GM23338 (cell line): ENCODE measurements at regions not wholly inside any gene's neighbourhood (a gene's known extent, or its start where the extent isn't known, plus 50 kb on each side); places are given as distances from the start of the nearest gene placed in this dataset.

Experiments
- CREB1 ChIP-seq: fragments of 250-450 bp; sonication (Bioruptor Pico); IDR thresholded peaks from 2 replicates; pipeline ENCODE4 v1.5.0; 2020; ENCODE audit warnings: low read depth, mild to moderate bottlenecking, moderate library complexity
- EZH2 ChIP-seq: fragments of 200-600 bp; sonication (generic); IDR thresholded peaks from one replicate; pipeline ENCODE4 v1.8.0; 2017; ENCODE audit warnings: antibody characterized with exemption, mild to moderate bottlenecking, low read depth; ENCODE audit not compliant: unreplicated experiment
- EZH2phosphoT487 ChIP-seq: fragments of 200-600 bp; sonication (generic); IDR thresholded peaks from one replicate; pipeline ENCODE4 v1.8.1; 2018; ENCODE audit warnings: antibody characterized with exemption; ENCODE audit not compliant: unreplicated experiment
- JUNB ChIP-seq: IDR thresholded peaks from one replicate; pipeline ENCODE4 v1.6.1; 2016; ENCODE audit warnings: antibody characterized with exemption; ENCODE audit not compliant: unreplicated experiment
- NANOG ChIP-seq: IDR thresholded peaks from 2 replicates; pipeline ENCODE4 v1.6.1; 2016; ENCODE audit warnings: antibody characterized with exemption, borderline replicate concordance
- POLR2AphosphoS5 ChIP-seq: IDR thresholded peaks from 2 replicates; pipeline ENCODE4 v1.6.1; 2016; ENCODE audit warnings: antibody characterized with exemption, low read depth
- ZNF114 ChIP-seq: fragments of 250-450 bp; sonication (Bioruptor Pico); IDR thresholded peaks from 2 replicates; pipeline ENCODE4 v1.5.0; 2020; ENCODE audit warnings: mild to moderate bottlenecking, moderate library complexity
- ZNF331 ChIP-seq: fragments of 250-450 bp; sonication (Bioruptor Pico); IDR thresholded peaks from 2 replicates; pipeline ENCODE4 v1.5.0; 2020; ENCODE audit warnings: low read depth, mild to moderate bottlenecking, moderate library complexity
- TF ChIP-seq, protein P1 (sequence below), 2 experiments: fragments of 200-600 bp in 1 of 2; sonication (generic) in 1 of 2; conservative IDR thresholded peaks; 2 replicates each; pipeline versions ENCODE4 v1.5.1 to v1.6.1; 2016 to 2017; ENCODE audit warnings: antibody characterized with exemption in 2 of 2, low read depth in 2 of 2, mild to moderate bottlenecking in 2 of 2, moderate library complexity in 1 of 2
- TF ChIP-seq, protein P2 (sequence below): IDR thresholded peaks from 2 replicates; pipeline ENCODE4 v1.6.1; 2016; ENCODE audit warnings: antibody characterized with exemption
- TF ChIP-seq, protein P3 (sequence below): fragments of 250-450 bp; sonication (Bioruptor Pico); IDR thresholded peaks from 2 replicates; pipeline ENCODE4 v1.5.0; 2020; ENCODE audit warnings: mild to moderate bottlenecking, moderate library complexity
- TF ChIP-seq, protein P4 (sequence below): IDR thresholded peaks from one replicate; pipeline ENCODE4 v1.6.1; 2018; ENCODE audit warnings: antibody characterized with exemption; ENCODE audit not compliant: unreplicated experiment

DNA sequence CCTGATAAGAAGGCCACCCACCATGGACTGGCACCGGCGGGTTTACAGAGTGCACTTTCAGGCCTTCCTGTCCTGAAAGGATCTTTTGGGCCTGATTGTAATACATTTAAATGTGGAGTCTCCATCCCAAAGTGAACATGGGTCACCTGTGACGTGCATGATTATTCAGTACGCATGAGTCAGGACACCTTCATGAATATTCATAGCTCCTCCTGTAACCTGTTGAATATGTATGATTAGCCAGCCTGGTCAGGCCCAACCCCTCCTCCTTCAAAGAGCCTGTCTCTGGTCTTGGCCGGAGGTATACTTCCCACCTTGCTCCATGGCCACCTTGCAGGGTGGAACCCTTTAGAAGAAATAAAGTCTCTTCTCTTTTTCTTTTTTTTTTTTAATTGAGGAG, 75.9 kb upstream of the NUP50 start:
- TF ChIP-seq, protein P1, sequence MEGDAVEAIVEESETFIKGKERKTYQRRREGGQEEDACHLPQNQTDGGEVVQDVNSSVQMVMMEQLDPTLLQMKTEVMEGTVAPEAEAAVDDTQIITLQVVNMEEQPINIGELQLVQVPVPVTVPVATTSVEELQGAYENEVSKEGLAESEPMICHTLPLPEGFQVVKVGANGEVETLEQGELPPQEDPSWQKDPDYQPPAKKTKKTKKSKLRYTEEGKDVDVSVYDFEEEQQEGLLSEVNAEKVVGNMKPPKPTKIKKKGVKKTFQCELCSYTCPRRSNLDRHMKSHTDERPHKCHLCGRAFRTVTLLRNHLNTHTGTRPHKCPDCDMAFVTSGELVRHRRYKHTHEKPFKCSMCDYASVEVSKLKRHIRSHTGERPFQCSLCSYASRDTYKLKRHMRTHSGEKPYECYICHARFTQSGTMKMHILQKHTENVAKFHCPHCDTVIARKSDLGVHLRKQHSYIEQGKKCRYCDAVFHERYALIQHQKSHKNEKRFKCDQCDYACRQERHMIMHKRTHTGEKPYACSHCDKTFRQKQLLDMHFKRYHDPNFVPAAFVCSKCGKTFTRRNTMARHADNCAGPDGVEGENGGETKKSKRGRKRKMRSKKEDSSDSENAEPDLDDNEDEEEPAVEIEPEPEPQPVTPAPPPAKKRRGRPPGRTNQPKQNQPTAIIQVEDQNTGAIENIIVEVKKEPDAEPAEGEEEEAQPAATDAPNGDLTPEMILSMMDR (conservative IDR thresholded peaks at IDR 0.05; ENCODE audit: low read depth in 2 of 2), result no peak
- no peak for TF ChIP-seq EZH2
- TF ChIP-seq, protein P2, sequence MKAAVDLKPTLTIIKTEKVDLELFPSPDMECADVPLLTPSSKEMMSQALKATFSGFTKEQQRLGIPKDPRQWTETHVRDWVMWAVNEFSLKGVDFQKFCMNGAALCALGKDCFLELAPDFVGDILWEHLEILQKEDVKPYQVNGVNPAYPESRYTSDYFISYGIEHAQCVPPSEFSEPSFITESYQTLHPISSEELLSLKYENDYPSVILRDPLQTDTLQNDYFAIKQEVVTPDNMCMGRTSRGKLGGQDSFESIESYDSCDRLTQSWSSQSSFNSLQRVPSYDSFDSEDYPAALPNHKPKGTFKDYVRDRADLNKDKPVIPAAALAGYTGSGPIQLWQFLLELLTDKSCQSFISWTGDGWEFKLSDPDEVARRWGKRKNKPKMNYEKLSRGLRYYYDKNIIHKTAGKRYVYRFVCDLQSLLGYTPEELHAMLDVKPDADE, result no peak
- no peak for TF ChIP-seq EZH2phosphoT487
- TF ChIP-seq CREB1 (CRISPR knock-in tag), result no peak
- no peak for TF ChIP-seq POLR2AphosphoS5
- TF ChIP-seq ZNF114 (CRISPR knock-in tag), result no peak
- no peak for TF ChIP-seq NANOG
- TF ChIP-seq, protein P3, sequence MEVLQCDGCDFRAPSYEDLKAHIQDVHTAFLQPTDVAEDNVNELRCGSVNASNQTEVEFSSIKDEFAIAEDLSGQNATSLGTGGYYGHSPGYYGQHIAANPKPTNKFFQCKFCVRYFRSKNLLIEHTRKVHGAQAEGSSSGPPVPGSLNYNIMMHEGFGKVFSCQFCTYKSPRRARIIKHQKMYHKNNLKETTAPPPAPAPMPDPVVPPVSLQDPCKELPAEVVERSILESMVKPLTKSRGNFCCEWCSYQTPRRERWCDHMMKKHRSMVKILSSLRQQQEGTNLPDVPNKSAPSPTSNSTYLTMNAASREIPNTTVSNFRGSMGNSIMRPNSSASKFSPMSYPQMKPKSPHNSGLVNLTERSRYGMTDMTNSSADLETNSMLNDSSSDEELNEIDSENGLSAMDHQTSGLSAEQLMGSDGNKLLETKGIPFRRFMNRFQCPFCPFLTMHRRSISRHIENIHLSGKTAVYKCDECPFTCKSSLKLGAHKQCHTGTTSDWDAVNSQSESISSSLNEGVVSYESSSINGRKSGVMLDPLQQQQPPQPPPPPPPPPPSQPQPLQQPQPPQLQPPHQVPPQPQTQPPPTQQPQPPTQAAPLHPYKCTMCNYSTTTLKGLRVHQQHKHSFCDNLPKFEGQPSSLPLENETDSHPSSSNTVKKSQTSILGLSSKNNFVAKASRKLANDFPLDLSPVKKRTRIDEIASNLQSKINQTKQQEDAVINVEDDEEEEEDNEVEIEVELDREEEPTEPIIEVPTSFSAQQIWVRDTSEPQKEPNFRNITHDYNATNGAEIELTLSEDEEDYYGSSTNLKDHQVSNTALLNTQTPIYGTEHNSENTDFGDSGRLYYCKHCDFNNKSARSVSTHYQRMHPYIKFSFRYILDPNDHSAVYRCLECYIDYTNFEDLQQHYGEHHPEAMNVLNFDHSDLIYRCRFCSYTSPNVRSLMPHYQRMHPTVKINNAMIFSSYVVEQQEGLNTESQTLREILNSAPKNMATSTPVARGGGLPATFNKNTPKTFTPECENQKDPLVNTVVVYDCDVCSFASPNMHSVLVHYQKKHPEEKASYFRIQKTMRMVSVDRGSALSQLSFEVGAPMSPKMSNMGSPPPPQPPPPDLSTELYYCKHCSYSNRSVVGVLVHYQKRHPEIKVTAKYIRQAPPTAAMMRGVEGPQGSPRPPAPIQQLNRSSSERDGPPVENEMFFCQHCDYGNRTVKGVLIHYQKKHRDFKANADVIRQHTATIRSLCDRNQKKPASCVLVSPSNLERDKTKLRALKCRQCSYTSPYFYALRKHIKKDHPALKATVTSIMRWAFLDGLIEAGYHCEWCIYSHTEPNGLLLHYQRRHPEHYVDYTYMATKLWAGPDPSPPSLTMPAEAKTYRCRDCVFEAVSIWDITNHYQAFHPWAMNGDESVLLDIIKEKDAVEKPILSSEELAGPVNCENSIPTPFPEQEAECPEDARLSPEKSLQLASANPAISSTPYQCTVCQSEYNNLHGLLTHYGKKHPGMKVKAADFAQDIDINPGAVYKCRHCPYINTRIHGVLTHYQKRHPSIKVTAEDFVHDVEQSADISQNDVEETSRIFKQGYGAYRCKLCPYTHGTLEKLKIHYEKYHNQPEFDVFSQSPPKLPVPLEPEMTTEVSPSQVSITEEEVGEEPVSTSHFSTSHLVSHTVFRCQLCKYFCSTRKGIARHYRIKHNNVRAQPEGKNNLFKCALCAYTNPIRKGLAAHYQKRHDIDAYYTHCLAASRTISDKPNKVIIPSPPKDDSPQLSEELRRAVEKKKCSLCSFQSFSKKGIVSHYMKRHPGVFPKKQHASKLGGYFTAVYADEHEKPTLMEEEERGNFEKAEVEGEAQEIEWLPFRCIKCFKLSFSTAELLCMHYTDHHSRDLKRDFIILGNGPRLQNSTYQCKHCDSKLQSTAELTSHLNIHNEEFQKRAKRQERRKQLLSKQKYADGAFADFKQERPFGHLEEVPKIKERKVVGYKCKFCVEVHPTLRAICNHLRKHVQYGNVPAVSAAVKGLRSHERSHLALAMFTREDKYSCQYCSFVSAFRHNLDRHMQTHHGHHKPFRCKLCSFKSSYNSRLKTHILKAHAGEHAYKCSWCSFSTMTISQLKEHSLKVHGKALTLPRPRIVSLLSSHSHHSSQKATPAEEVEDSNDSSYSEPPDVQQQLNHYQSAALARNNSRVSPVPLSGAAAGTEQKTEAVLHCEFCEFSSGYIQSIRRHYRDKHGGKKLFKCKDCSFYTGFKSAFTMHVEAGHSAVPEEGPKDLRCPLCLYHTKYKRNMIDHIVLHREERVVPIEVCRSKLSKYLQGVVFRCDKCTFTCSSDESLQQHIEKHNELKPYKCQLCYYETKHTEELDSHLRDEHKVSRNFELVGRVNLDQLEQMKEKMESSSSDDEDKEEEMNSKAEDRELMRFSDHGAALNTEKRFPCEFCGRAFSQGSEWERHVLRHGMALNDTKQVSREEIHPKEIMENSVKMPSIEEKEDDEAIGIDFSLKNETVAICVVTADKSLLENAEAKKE (CRISPR knock-in tag), result no peak
- TF ChIP-seq, protein P4, sequence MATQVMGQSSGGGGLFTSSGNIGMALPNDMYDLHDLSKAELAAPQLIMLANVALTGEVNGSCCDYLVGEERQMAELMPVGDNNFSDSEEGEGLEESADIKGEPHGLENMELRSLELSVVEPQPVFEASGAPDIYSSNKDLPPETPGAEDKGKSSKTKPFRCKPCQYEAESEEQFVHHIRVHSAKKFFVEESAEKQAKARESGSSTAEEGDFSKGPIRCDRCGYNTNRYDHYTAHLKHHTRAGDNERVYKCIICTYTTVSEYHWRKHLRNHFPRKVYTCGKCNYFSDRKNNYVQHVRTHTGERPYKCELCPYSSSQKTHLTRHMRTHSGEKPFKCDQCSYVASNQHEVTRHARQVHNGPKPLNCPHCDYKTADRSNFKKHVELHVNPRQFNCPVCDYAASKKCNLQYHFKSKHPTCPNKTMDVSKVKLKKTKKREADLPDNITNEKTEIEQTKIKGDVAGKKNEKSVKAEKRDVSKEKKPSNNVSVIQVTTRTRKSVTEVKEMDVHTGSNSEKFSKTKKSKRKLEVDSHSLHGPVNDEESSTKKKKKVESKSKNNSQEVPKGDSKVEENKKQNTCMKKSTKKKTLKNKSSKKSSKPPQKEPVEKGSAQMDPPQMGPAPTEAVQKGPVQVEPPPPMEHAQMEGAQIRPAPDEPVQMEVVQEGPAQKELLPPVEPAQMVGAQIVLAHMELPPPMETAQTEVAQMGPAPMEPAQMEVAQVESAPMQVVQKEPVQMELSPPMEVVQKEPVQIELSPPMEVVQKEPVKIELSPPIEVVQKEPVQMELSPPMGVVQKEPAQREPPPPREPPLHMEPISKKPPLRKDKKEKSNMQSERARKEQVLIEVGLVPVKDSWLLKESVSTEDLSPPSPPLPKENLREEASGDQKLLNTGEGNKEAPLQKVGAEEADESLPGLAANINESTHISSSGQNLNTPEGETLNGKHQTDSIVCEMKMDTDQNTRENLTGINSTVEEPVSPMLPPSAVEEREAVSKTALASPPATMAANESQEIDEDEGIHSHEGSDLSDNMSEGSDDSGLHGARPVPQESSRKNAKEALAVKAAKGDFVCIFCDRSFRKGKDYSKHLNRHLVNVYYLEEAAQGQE, result no peak
- no peak for TF ChIP-seq ZNF331
- no peak for TF ChIP-seq JUNB
